HG02759 (cell line): ENCODE measurements at regions not wholly inside any gene's neighbourhood (a gene's known extent, or its start where the extent isn't known, plus 50 kb on each side); places are given as distances from the start of the nearest gene placed in this dataset.
"Not testable (repeated sequence)": the region's sequence is repeated elsewhere in the genome, so short reads cannot be mapped to it uniquely, and the experiment has no call there.

Experiments used
- ATAC-seq: cut with Tn5 transposase; IDR thresholded peaks from one replicate; pipeline ENCODE4 v1.9.1; 2021; ENCODE audit warnings: mild to moderate bottlenecking, moderate library complexity; ENCODE audit not compliant: unreplicated experiment

DNA sequence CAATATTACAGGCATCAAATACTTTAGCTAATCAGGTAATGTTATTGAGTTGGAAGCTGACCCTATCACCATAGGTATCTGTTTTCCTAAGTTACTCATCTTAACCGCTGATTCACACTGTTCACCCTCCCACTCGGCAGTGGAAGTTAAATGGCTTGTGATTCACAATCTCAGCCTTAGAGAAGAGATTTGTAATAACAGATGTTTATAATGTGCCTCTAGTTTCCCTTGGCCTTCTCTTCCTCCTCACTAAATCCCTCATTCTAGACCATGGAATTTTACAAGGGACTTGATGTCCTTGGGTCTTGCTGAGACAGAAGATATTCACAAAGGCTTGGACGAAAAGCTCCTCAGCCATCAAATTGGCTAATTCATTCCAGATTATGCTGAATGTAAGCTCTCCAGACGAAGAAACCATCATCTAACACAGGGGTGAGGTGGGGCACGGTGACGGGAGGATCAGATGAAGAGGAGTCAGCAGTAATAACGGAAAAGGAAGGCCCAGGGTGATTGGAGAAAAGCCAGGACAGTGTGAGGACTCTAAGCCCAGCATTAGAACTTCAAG, 931.7 kb downstream of the MCTP2 start:
- no peak for ATAC-seq

DNA sequence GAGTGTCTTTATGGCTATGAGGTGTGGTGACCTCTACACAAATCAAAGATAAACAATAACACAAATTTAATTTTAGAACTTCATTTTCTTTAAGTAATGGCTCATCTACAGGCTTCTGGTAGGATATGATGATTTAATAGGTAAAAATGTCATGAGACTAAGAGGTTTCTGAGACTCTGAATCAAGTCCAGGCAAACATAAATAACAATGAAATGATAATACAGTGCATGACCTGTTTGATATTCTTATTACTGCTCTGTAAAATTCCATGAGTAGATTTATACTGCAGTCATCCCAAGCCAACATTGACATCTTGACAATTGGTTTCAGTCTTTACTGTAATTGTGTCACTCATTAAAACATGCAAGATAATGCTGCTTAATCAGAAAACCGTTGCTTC, 936.8 kb downstream of the MCTP2 start:
- no peak for ATAC-seq

- no peak for ATAC-seq
Measured at GRCh38 chr15:95168951-95169431, 937.6 kb downstream of the MCTP2 start.

DNA sequence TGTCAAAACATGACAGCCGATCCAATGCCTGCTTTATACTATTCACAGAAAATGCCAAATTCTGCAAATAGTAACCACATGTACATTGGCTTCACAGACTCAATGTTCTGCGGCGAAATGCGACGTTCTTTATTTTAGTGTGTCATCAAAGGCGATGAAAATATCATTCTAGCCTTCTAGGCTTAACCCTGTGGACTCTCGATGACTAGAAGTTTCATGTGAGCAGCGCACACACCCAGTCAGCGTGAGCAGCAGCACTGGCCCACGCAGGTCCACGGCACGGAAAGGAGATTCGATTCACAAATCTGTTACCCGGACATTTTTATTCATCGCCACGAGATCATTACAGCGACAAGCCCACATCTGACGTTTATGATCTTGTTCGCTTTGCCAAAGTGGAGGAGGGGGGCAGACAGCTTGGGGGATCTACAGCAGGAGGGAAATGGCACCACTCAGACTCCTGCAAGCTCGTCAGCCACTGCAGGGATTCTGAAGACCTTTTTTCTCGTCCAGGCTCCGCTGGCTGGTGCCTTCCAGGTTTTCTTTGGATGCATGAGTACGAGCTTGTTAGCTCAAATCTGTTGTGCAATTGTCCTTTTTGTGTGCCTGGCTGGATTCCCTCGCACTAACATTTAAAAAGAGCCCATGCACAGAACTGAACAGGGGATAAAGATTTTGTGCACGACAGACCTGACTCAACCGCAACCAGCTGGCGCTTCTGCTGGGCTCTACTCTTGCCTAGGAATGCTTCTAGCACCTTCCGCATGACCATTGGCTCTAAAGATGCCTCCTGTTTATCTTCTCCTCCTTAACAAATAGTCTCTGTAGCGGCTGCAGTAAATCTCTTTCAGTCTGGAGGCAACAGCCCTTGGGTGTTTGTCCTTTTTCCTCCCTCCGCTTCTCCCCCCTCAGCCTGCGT, 938.4 kb downstream of the MCTP2 start:
- ATAC-seq, result no peak

GRCh38 chr15:95170561-95171380, 939.4 kb downstream of the MCTP2 start:
- no peak for ATAC-seq

GRCh38 chr15:95171564-95171963, 940.2 kb downstream of the MCTP2 start:
- ATAC-seq, result no peak

DNA sequence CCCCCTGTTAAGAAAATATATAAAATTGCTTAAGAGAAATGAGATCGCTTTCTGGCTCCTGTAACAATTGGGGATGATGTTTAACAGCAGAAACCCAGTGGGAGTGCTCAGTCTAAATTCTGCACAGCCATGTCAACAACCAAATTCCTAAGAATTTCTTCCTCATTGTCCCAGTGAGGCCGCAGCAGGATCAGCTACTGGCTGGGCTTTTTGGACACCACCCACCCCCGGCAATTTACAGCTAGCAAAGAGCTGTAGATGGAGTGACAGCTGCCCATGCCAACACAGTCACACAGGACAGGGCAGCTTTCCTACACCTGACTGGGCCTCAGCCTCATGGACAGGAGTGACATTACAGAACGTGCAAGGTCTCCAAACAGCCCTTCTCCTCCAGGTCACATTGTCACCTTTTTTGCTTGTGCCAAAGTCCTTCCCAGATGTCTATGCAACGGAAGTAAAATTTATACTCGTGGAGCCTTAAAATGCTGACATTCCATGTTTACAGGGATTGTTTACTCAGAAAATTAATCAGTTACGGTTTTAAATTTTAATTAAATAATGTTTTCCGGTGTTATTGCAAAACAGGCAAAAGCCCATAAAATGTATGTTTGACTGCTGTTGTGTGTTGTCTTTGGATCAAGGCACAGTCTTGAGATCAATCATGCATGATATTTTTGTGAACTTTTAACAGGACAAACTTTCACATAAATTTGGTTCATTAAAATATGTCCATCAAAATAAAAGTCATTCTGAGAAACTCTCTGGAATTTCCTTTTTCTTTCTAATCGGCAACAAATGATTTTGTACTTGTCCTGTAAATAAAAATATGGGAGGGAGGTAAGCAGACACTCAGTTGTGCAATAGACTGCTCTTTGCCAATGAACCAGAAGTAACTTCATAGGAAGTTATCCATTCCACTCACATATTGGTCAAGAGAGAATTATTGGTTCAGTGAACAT, 943.2 kb downstream of the MCTP2 start:
- no peak for ATAC-seq

DNA sequence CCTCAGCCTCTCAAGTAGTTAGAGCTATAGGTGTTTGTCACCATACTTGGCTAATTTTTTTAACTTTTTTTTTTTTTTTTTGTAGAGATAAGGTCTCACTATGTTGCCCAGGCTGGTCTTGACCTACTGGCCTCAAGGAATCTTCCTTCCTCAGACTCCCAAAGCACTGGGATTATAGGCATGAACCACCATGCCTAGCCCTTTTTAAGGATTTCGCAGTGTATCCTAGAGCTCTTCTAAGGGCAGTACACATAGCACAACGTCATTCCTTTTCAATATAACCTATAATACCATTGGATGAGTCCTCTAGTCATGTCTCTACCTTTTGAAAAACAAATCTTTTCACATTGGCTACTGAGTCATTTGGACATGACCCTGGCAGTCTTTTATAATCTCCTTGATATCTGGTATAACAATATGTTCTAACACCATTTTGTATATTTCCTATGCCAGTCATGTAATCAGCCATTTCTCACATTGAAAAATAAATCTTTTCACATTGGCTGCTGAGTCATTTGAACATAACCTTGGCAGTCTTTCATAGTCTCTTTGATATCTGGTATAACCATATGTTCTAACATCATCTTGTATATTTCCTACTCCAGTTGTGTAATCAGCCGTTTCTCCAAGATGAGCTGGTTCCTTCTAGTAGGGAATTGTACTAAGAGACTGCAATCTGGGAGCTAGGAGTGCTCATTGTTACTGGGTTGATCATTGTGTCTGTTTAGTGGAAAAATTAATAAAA, 944.7 kb downstream of the MCTP2 start:
- ATAC-seq, result no peak

DNA sequence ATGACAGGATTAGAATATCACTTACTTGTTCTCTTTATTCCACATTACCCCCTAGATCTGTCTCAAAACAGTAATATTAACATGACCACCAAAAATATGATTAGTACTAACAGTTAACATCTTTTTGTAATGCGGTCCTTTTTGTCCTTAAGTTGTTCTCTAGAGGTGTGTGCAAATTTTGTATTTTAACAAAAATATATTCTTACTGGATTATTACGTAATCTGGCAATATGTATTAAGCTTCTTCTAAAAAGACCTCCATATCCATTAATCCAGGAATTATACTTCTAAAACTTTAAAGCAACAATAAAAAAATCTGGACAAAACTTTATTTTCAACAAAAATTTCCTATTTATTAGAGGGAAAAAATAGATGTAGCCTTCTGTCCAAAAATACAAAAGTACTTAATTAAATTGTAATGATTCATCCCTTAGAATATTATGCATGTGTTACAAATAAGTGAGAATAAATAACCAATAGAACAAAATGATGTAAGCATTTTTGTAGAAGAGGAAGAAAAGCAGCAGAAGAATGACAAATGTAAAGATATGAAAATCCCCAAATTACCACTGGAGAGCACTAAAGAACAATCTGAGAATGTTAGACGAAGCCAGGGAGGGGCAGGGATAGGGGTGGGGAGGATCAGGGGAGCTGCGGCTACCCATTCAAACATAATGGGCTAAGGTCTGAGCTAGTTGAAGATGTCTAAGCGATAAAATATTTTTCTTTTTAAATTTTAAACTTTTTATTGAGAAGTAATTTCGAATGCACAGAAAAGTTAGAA, 945.6 kb downstream of the MCTP2 start:
- no peak for ATAC-seq

DNA sequence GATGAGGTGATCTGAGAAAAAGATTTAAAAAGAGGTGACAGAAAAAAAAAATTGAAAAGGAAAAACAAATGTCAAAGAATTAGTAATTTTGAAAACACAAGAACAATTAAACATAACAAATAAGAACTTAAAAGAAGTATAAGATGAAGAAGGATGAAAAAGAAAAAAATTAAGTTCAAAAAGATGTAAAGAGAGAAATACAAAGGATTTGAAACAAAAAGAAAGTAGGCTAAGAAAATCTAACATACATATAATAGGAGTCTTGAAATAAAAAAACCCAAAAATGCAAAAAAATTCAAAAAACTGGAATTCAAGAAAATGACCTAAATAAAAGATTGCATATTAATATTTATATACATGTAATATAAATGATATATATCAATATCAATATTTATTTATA, 949.2 kb downstream of the MCTP2 start:
- ATAC-seq, result no peak

DNA sequence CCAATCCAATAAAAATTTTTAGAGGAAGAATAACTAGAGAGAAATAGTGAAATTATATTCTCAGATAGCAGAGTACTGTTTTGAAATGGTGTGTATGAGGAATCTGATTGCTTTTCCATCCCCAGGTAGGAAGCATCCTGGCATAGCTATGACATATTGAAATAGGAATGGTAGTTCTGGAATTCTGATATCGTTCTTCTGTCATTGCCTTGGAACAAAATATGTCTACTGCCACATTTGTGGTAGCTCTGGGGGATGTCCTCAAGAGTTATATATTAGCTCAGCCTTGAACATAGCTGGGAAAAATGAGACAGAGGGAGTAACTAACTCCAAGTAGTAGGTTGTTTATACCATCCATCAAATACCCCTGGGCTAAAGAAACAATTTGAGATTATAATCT, 950.7 kb downstream of the MCTP2 start:
- ATAC-seq, result no peak

DNA sequence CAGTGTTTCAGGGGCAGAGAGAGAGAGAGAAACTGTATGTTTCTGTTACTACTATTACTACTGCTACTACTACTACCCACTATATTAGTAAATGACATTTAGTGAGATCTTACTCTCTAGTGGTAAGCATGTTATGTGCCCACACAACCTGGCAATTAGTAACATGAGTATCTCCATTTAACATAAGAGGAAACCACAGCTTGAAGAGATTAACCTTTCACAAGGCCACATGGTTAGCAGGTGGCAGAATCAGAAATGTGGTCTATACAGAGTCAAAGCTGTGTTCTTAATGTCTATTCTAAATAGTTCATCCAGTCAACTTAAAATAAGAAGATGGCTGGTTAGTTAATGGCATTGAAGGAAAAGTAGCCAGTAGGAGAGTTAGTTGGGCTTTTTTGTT, 961.6 kb downstream of the MCTP2 start:
- no peak for ATAC-seq

DNA sequence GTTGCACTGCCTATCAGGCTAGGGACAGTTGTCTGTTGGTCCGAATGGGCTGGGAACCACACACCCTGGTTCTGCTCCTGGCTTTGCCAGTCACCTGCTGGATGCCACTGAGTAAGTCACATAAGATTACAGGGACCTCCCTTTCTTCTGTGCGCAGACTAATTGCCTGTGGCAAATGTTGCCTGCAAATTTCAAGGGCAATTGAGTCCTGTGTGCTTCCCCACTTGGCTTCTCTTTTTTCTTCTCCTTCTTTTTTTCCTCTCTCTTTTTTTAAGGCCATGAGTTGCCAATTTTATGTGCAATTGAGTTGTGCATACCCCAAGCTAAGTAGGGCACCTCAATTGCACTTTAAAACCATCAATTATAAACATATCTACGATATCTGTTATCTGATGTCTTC, 963.4 kb downstream of the MCTP2 start:
- ATAC-seq, result no peak

GRCh38 chr15:95196176-95196915, 965.0 kb downstream of the MCTP2 start:
- no peak for ATAC-seq

GRCh38 chr15:95202569-95203349, 971.4 kb downstream of the MCTP2 start:
- ATAC-seq, result no peak

- ATAC-seq, result no peak
Measured at GRCh38 chr15:95205077-95205476, 973.7 kb downstream of the MCTP2 start.

- not testable (repeated sequence) for ATAC-seq
Measured at GRCh38 chr15:95205830-95206229, 974.5 kb downstream of the MCTP2 start.
